Hepatocyte (in vitro differentiated cells): ENCODE measurements at regions not wholly inside any gene's neighbourhood (a gene's known extent, or its start where the extent isn't known, plus 50 kb on each side); places are given as distances from the start of the nearest gene placed in this dataset.

Experiments
- EZH2 ChIP-seq: fragments of 200-600 bp; sonication (generic); IDR thresholded peaks from 2 replicates; pipeline ENCODE4 v1.6.1; 2016; ENCODE audit warnings: antibody characterized with exemption, mild to moderate bottlenecking, borderline replicate concordance
- TF ChIP-seq, protein P1 (sequence below): fragments of 200-600 bp; sonication (generic); IDR thresholded peaks from 2 replicates; pipeline ENCODE4 v1.5.1; 2016; ENCODE audit warnings: antibody characterized with exemption, mild to moderate bottlenecking; ENCODE audit not compliant: poor library complexity

- TF ChIP-seq, protein P1, sequence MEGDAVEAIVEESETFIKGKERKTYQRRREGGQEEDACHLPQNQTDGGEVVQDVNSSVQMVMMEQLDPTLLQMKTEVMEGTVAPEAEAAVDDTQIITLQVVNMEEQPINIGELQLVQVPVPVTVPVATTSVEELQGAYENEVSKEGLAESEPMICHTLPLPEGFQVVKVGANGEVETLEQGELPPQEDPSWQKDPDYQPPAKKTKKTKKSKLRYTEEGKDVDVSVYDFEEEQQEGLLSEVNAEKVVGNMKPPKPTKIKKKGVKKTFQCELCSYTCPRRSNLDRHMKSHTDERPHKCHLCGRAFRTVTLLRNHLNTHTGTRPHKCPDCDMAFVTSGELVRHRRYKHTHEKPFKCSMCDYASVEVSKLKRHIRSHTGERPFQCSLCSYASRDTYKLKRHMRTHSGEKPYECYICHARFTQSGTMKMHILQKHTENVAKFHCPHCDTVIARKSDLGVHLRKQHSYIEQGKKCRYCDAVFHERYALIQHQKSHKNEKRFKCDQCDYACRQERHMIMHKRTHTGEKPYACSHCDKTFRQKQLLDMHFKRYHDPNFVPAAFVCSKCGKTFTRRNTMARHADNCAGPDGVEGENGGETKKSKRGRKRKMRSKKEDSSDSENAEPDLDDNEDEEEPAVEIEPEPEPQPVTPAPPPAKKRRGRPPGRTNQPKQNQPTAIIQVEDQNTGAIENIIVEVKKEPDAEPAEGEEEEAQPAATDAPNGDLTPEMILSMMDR, result no peak
- no peak for TF ChIP-seq EZH2
Observed at GRCh38 chr10:111298031-111298430, 221.2 kb downstream of the ADRA2A start.
